ENCODE measurements at regions not wholly inside any gene's neighbourhood (a gene's known extent, or its start where the extent isn't known, plus 50 kb on each side); places are given as distances from the start of the nearest gene placed in this dataset.

GRCh38 chr11:18878211-18878610, 61.0 kb downstream of the MRGPRX1 start:
- TF ChIP-seq CTCF (IDR thresholded peaks at IDR 0.05) (no peak), POLR2AphosphoS5 (IDR thresholded peaks at IDR 0.05) (no peak), POLR2A (IDR thresholded peaks at IDR 0.05) (no peak)
